ENCODE measurements at regions not wholly inside any gene's neighbourhood (a gene's known extent, or its start where the extent isn't known, plus 50 kb on each side); places are given as distances from the start of the nearest gene placed in this dataset.

DNA sequence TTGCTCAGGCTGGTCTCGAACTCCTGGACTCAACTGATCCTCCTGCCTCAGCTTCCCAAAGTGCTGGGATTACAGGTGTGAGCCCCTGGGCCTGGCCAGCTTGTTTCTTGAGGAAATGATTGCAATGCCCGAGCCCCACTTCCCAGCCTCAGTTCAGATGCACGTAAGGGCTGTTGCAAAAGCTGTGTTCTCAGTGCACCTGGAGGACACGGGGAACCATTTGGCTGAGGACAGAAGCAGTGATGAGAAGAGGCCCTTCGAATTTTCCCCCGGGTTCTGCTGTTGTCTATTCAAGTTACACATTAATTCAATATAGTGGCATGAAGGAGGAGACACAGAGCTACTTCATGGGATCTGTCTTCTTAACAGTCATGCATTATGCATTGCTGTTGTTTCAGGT lies 78.8 kb upstream of the WDR26 start:
- no peaks in the 10 kb centered on the region for H3K36me3 Mint-ChIP-seq
- no peaks in the 10 kb centered on the region for H3K27me3 Mint-ChIP-seq
- H3K27ac Mint-ChIP-seq, result no peak overlapping the region
- no peak for DNase-seq (ENCODE audit: low spot score in 2 of 2)
- peaks cover 6% of the 10 kb centered on the region for H3K4me1 Mint-ChIP-seq
- no peak overlapping the region for H3K4me3 Mint-ChIP-seq
- ATAC-seq (ENCODE audit: low read depth), result no peak
- no peaks in the 10 kb centered on the region for H3K9me3 Mint-ChIP-seq

DNA sequence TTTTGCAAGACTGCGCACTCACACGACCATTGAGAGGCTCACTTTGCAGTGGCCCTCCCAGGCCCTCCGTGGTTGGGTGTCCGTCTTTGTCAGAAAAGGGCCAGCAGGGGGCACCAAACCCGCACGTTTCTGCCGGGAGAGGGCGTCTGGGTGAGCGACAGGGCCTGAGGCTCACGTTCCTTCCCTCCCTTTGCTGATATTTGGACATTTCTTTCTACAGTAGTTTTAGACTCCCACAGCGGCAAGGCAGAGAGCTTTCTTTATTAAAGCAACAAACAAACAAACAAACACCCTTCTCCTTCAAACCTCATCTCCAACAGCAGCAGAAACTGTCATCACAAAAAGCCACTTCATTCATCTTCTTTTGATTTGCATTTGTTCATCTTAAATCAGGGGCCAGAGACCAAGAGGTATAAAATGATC lies 79.2 kb upstream of the WDR26 start:
- no peaks in the 10 kb centered on the region for H3K36me3 Mint-ChIP-seq
- peak overlapping the region; percentile 23 for H3K27ac Mint-ChIP-seq
- no peaks in the 10 kb centered on the region for H3K27me3 Mint-ChIP-seq
- DNase-seq (ENCODE audit: low spot score in 2 of 2) (peak; percentile 71 to 78), ATAC-seq (ENCODE audit: low read depth) (peak; percentile 92)
- no peak overlapping the region for H3K4me3 Mint-ChIP-seq
- H3K9me3 Mint-ChIP-seq, result no peaks in the 10 kb centered on the region
- H3K4me1 Mint-ChIP-seq, result peaks cover 6% of the 10 kb centered on the region

GRCh38 chr1:224517171-224517570 lies 82.6 kb upstream of the WDR26 start:
- DNase-seq (ENCODE audit: low spot score in 2 of 2), result no peak
- peaks cover 6% of the 10 kb centered on the region for H3K27me3 Mint-ChIP-seq

GRCh38 chr1:224518528-224518927 lies 83.9 kb upstream of the WDR26 start:
- DNase-seq (ENCODE audit: low spot score in 2 of 2), result no peak
- ATAC-seq (ENCODE audit: low read depth), result no peak
- Mint-ChIP-seq H3K4me1 (peaks cover 5% of the 10 kb centered on the region), H3K9me3 (no peaks in the 10 kb centered on the region), H3K36me3 (peaks cover 3% of the 10 kb centered on the region), H3K27me3 (peaks cover 6% of the 10 kb centered on the region), H3K27ac (no peak overlapping the region), H3K4me3 (no peak overlapping the region)

More at GRCh38 chr1:224517171-224517570, 82.6 kb upstream of the WDR26 start:
- Mint-ChIP-seq H3K4me3 (no peak overlapping the region), H3K36me3 (peaks cover 3% of the 10 kb centered on the region), H3K27ac (no peak overlapping the region), H3K4me1 (peaks cover 6% of the 10 kb centered on the region), H3K9me3 (no peaks in the 10 kb centered on the region)
- no peak for ATAC-seq (ENCODE audit: low read depth)

DNA sequence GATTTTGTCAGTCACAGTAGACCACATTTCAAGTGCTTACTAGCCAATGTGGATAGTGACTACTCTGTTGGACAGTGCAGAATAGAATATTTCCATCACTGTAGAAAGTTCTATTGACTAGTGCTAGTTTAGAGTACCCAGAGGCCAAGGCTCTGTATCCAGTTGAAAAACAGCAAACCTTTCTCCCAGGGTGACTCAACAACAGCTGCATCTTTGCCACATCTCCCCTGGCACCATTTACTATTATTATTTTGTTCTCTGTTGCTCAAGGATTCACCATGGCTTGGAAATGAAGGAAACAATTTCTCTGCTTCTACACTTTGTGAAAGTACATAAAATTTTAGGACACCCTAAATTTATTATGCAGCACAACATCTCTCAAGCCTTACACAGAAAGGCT lies 85.3 kb upstream of the WDR26 start:
- no peak for DNase-seq (ENCODE audit: low spot score in 2 of 2)
- ATAC-seq (ENCODE audit: low read depth), result no peak
- Mint-ChIP-seq H3K36me3 (peaks cover 3% of the 10 kb centered on the region), H3K27me3 (peaks cover 6% of the 10 kb centered on the region), H3K9me3 (no peaks in the 10 kb centered on the region), H3K27ac (no peak overlapping the region), H3K4me3 (no peak overlapping the region), H3K4me1 (no peaks in the 10 kb centered on the region)

- Mint-ChIP-seq H3K9me3 (no peaks in the 10 kb centered on the region), H3K36me3 (peaks cover 3% of the 10 kb centered on the region), H3K4me1 (no peaks in the 10 kb centered on the region), H3K27me3 (peaks cover 6% of the 10 kb centered on the region), H3K27ac (no peak overlapping the region), H3K4me3 (no peak overlapping the region)
- ATAC-seq (ENCODE audit: low read depth), result no peak
- DNase-seq (ENCODE audit: low spot score in 2 of 2), result no peak
Measured at GRCh38 chr1:224520808-224521207, 86.2 kb upstream of the WDR26 start.

GRCh38 chr1:224521904-224522734 lies 87.5 kb upstream of the WDR26 start:
- ATAC-seq (ENCODE audit: low read depth) (no peak), DNase-seq (ENCODE audit: low spot score in 2 of 2) (no peak)
- Mint-ChIP-seq H3K27me3 (peaks cover 6% of the 10 kb centered on the region), H3K4me1 (no peaks in the 10 kb centered on the region), H3K9me3 (no peaks in the 10 kb centered on the region), H3K27ac (no peak overlapping the region), H3K4me3 (no peak overlapping the region), H3K36me3 (peaks cover 3% of the 10 kb centered on the region)

GRCh38 chr1:224523676-224524075 lies 89.1 kb upstream of the WDR26 start:
- Mint-ChIP-seq H3K27me3 (peaks cover 6% of the 10 kb centered on the region), H3K4me3 (no peak overlapping the region), H3K27ac (no peak overlapping the region), H3K4me1 (no peaks in the 10 kb centered on the region), H3K9me3 (no peaks in the 10 kb centered on the region), H3K36me3 (peaks cover 3% of the 10 kb centered on the region)
- ATAC-seq (ENCODE audit: low read depth) (no peak), DNase-seq (ENCODE audit: low spot score in 2 of 2) (no peak)

- peaks cover 6% of the 10 kb centered on the region for H3K27me3 Mint-ChIP-seq
- H3K36me3 Mint-ChIP-seq, result peaks cover 3% of the 10 kb centered on the region
- no peak overlapping the region for H3K27ac Mint-ChIP-seq
- H3K4me1 Mint-ChIP-seq, result no peaks in the 10 kb centered on the region
- H3K4me3 Mint-ChIP-seq, result no peak overlapping the region
- no peak for DNase-seq (ENCODE audit: low spot score in 2 of 2)
- no peaks in the 10 kb centered on the region for H3K9me3 Mint-ChIP-seq
- no peak for ATAC-seq (ENCODE audit: low read depth)
Measured at GRCh38 chr1:224524679-224525078, 90.1 kb upstream of the WDR26 start.

GRCh38 chr1:224525411-224526040 lies 90.6 kb upstream of the CNIH3 start:
- H3K27me3 Mint-ChIP-seq, result peaks cover 4% of the 10 kb centered on the region
- H3K4me3 Mint-ChIP-seq, result no peak overlapping the region
- H3K27ac Mint-ChIP-seq, result no peak overlapping the region
- H3K9me3 Mint-ChIP-seq, result no peaks in the 10 kb centered on the region
- H3K36me3 Mint-ChIP-seq, result peaks cover under 1% of the 10 kb centered on the region
- DNase-seq (ENCODE audit: low spot score in 2 of 2) (no peak), ATAC-seq (ENCODE audit: low read depth) (no peak)
- no peaks in the 10 kb centered on the region for H3K4me1 Mint-ChIP-seq

DNA sequence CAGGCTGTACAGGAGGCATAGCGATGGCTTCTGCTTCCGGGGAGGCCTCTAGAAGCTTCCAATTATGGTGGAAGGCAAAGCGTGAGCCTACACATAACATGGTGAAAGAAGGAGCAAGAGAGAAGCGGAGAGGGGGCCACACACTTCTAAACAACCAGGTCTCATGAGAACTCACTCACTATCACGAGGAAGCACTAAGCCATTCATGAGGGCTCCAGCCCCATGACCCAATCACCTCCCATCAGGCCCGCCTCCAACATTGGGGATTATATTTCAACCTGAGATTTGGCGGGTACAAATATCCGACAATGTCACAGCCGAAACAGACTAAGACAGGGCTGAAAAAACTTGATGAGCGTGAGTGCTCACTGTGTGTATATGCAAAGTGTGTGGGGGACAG lies 89.3 kb upstream of the CNIH3 start:
- H3K36me3 Mint-ChIP-seq, result no peaks in the 10 kb centered on the region
- H3K27ac Mint-ChIP-seq, result no peak overlapping the region
- peaks cover 5% of the 10 kb centered on the region for H3K27me3 Mint-ChIP-seq
- H3K4me1 Mint-ChIP-seq, result no peaks in the 10 kb centered on the region
- ATAC-seq (ENCODE audit: low read depth) (no peak), DNase-seq (ENCODE audit: low spot score in 2 of 2) (no peak)
- H3K9me3 Mint-ChIP-seq, result no peaks in the 10 kb centered on the region
- no peak overlapping the region for H3K4me3 Mint-ChIP-seq

- Mint-ChIP-seq H3K27ac (no peak overlapping the region), H3K4me3 (no peak overlapping the region), H3K4me1 (no peaks in the 10 kb centered on the region), H3K36me3 (no peaks in the 10 kb centered on the region), H3K9me3 (no peaks in the 10 kb centered on the region), H3K27me3 (peaks cover 9% of the 10 kb centered on the region)
- no peak for DNase-seq (ENCODE audit: low spot score in 2 of 2)
- ATAC-seq (ENCODE audit: low read depth), result no peak
Measured at GRCh38 chr1:224528900-224529299, 87.2 kb upstream of the CNIH3 start.

DNA sequence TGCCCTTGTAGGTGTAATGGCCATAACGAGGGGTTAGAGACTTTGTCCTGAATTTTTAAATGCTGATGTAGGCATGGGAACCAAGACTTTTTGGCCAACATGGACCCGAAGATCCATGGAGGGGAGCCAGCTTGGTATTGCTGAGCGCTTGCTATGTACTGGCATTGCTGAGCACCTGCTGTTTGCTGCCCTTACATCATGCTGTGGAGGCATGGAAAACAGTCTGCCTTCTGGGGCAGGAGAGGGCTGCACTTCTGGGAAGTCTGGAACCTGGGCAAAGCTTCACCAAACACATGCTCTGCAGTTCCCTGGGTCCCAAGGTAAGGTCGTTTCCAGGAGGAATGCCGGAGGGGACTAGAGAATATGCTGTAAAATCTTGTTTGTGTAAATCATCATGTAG lies 86.3 kb upstream of the CNIH3 start:
- ATAC-seq (ENCODE audit: low read depth), result no peak
- Mint-ChIP-seq H3K9me3 (no peaks in the 10 kb centered on the region), H3K27ac (no peak overlapping the region)

GRCh38 chr1:224533517-224533916 lies 82.6 kb upstream of the CNIH3 start:
- H3K36me3 Mint-ChIP-seq, result no peaks in the 10 kb centered on the region
- peaks cover 13% of the 10 kb centered on the region for H3K27me3 Mint-ChIP-seq
- H3K4me1 Mint-ChIP-seq, result peaks cover 5% of the 10 kb centered on the region
- ATAC-seq (ENCODE audit: low read depth) (no peak), DNase-seq (ENCODE audit: low spot score in 2 of 2) (no peak)
- H3K27ac Mint-ChIP-seq, result no peak overlapping the region
- no peak overlapping the region for H3K4me3 Mint-ChIP-seq
- no peaks in the 10 kb centered on the region for H3K9me3 Mint-ChIP-seq

More for the DNA sequence above, 86.3 kb upstream of the CNIH3 start:
- Mint-ChIP-seq H3K4me1 (no peaks in the 10 kb centered on the region), H3K36me3 (no peaks in the 10 kb centered on the region), H3K27me3 (peaks cover 9% of the 10 kb centered on the region), H3K4me3 (no peak overlapping the region)
- no peak for DNase-seq (ENCODE audit: low spot score in 2 of 2)

GRCh38 chr1:224534731-224535130 lies 81.4 kb upstream of the CNIH3 start:
- H3K27ac Mint-ChIP-seq, result no peak overlapping the region
- ATAC-seq (ENCODE audit: low read depth), result no peak
- H3K4me3 Mint-ChIP-seq, result no peak overlapping the region
- peaks cover 19% of the 10 kb centered on the region for H3K27me3 Mint-ChIP-seq
- no peaks in the 10 kb centered on the region for H3K36me3 Mint-ChIP-seq
- no peaks in the 10 kb centered on the region for H3K9me3 Mint-ChIP-seq
- DNase-seq (ENCODE audit: low spot score in 2 of 2), result no peak
- H3K4me1 Mint-ChIP-seq, result peaks cover 5% of the 10 kb centered on the region

Measured in memory B cell (primary cell).